ENCODE measurements at regions not wholly inside any gene's neighbourhood (a gene's known extent, or its start where the extent isn't known, plus 50 kb on each side); places are given as distances from the start of the nearest gene placed in this dataset.
"Not testable (repeated sequence)": the region's sequence is repeated elsewhere in the genome, so short reads cannot be mapped to it uniquely, and the experiment has no call there.

DNA sequence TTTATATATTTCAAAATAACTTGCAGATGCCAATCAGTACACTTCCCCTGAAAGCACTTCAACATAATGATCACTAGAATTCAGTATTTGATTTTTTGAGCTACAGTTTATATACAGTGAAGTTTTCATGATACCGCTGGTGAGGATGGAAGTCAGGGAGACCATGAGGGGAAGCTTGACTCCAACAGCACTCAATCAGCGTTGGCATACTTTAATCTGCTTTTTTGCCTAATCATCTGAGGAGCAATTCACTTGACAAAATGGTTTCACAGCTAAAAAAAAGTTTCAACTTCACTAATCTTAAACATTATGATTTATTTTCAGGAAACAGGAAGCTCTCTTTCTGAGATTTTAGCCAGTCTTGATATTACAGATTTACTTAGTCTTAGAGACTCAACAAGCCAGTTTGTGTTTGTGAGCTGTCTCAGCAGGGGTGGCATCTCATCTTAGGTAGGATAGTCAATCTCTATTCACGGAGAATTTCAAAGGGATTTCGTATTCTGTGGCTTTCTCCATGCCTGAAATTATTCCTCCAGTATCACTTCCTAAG, 111.4 kb upstream of the ARRDC3 start:
- Mint-ChIP-seq H3K27me3 (peaks cover 2% of the 10 kb centered on the region), H3K4me3 (no peak overlapping the region)

DNA sequence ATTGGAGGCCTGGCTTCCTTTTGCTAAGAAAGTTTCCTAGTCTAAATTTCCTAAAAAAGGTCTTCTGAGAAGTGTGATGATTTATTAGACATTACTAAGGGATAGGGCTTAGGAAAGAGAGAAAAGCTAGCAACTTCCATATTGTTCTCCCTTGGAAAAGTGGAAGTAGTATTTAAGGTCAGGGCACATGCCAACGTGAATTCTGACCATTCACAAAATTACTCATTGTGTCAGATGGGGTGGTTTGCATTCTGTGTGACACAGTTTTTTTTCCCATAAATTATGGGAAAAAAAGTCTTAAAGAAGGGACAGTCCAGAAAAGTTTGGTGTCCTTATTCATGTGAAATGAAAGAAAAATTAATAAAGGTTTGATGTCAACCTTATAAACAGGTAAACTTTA, 110.0 kb upstream of the ARRDC3 start:
- Mint-ChIP-seq H3K27me3 (peaks cover 4% of the 10 kb centered on the region), H3K36me3 (ENCODE audit: low read depth) (no peaks in the 10 kb centered on the region), H3K4me1 (peaks cover 30% of the 10 kb centered on the region), H3K27ac (no peak overlapping the region), H3K9me3 (no peaks in the 10 kb centered on the region), H3K4me3 (no peak overlapping the region)
- DNase-seq = no peak
- CTCF ChIA-PET = no interaction called here
- POLR2A ChIA-PET = interaction anchor here (1.1 kb wide), 1 partner anchor 110 kb away, joined by 4 read pairs; the partner anchor contains the start of gene ARRDC3

More for the DNA sequence above, 111.4 kb upstream of the ARRDC3 start:
- POLR2A ChIA-PET = interaction anchor here (1.1 kb wide), 1 partner anchor 112 kb away, joined by 3 read pairs; no protein-coding TSS in a partner anchor
- no peak overlapping the region for H3K27ac Mint-ChIP-seq
- no peak for DNase-seq
- no peaks in the 10 kb centered on the region for H3K36me3 Mint-ChIP-seq (ENCODE audit: low read depth)
- H3K4me1 Mint-ChIP-seq = peaks cover 30% of the 10 kb centered on the region
- no peaks in the 10 kb centered on the region for H3K9me3 Mint-ChIP-seq
- CTCF ChIA-PET = interaction anchor here (0.8 kb wide), 1 partner anchor 274 kb away, joined by 3 read pairs; no protein-coding TSS in a partner anchor

- CTCF ChIA-PET = interaction anchor here (0.7 to 1.1 kb wide), 3 partner anchors 9 to 615 kb away, joined by 3 to 4 read pairs (median 4); no protein-coding TSS in a partner anchor
- no peaks in the 10 kb centered on the region for H3K36me3 Mint-ChIP-seq (ENCODE audit: low read depth)
- H3K27me3 Mint-ChIP-seq = peaks cover 4% of the 10 kb centered on the region
- no peak for DNase-seq
- peaks cover 30% of the 10 kb centered on the region for H3K4me1 Mint-ChIP-seq
- no peaks in the 10 kb centered on the region for H3K9me3 Mint-ChIP-seq
- POLR2A ChIA-PET = no interaction called here
- no peak overlapping the region for H3K27ac Mint-ChIP-seq
- no peak overlapping the region for H3K4me3 Mint-ChIP-seq
Measured at GRCh38 chr5:91491229-91491628, 108.1 kb upstream of the ARRDC3 start.

DNA sequence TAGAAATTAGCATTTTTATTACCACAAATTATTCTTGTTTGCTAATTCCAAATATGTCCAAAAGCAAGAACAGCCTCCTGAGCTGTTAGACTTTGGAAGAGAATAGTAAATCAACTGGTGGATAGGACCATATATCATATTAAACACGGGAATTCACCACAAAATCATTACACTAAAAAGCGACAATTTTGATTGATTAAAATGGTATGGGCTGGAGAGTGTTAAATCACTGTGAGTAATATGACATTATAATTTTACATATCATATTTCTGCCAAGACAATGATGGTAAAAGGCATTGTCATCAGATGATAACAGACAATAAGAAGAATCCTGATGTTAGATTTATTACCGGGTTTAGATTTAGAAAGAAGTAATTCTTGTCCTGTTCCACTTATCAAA, 107.2 kb upstream of the ARRDC3 start:
- Mint-ChIP-seq H3K36me3 (ENCODE audit: low read depth) (no peaks in the 10 kb centered on the region), H3K9me3 (no peaks in the 10 kb centered on the region), H3K27ac (no peak overlapping the region), H3K4me3 (no peak overlapping the region), H3K4me1 (peaks cover 30% of the 10 kb centered on the region), H3K27me3 (peaks cover 4% of the 10 kb centered on the region)
- no peak for DNase-seq
- ChIA-PET POLR2A (no interaction called here), CTCF (interaction anchor here (1.2 kb wide), 1 partner anchor 9 kb away, joined by 4 read pairs; no protein-coding TSS in a partner anchor)

DNA sequence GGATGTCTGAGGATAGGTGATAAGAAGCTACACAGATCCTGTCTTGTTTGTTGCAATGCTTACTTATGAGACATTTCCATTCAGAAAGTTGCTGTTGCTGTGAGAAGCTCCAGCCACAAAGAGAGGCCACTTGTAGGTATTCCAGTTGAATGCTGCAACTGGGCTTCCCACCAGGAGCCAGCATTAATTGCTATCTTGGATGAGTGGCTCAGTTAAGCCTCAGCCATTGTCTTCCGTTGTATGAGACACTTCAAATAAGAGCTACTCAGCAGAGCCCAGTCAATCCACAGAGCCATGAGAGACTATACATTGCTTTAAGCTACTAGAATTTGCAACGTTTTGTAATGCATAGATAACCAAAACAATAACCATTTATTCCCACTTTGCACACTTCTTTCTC, 104.3 kb upstream of the ARRDC3 start:
- no peaks in the 10 kb centered on the region for H3K9me3 Mint-ChIP-seq

DNA sequence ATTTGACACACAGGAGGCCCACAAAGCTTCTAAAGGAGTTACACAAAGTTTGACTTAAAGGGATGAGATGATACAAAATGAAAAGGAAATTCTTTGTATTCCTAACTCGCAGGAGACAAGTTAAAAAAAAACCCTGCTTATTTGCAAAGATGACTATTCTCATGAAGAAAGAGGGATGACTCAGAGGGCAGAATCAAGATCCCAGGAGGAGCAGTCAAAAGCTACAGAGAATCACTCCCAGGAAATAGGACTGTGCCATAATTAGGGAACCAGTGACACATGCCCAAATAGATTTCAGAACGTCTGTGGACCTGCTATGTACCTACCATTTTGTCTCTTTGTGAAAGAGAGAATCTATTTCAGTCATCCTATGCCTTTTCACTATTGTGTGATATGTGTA, 103.5 kb upstream of the ARRDC3 start:
- POLR2A ChIA-PET = no interaction called here
- H3K36me3 Mint-ChIP-seq (ENCODE audit: low read depth) = no peaks in the 10 kb centered on the region
- H3K4me3 Mint-ChIP-seq = no peak overlapping the region
- no peak for DNase-seq
- CTCF ChIA-PET = no interaction called here
- peaks cover 7% of the 10 kb centered on the region for H3K4me1 Mint-ChIP-seq
- H3K27me3 Mint-ChIP-seq = peaks cover 4% of the 10 kb centered on the region
- H3K9me3 Mint-ChIP-seq = no peaks in the 10 kb centered on the region
- no peak overlapping the region for H3K27ac Mint-ChIP-seq

More for the DNA sequence above, 104.3 kb upstream of the ARRDC3 start:
- Mint-ChIP-seq H3K27ac (no peak overlapping the region), H3K36me3 (ENCODE audit: low read depth) (no peaks in the 10 kb centered on the region), H3K4me1 (peaks cover 11% of the 10 kb centered on the region), H3K4me3 (no peak overlapping the region), H3K27me3 (peaks cover 4% of the 10 kb centered on the region)
- no peak for DNase-seq
- ChIA-PET CTCF (no interaction called here), POLR2A (no interaction called here)

- Mint-ChIP-seq H3K27ac (no peak overlapping the region), H3K4me1 (no peaks in the 10 kb centered on the region), H3K36me3 (ENCODE audit: low read depth) (no peaks in the 10 kb centered on the region), H3K4me3 (no peak overlapping the region), H3K9me3 (no peaks in the 10 kb centered on the region), H3K27me3 (peaks cover 4% of the 10 kb centered on the region)
- POLR2A ChIA-PET = no interaction called here
- no peak for DNase-seq
- CTCF ChIA-PET = interaction anchor here (2.1 kb wide), 1 partner anchor 14 kb away, joined by 5 read pairs; no protein-coding TSS in a partner anchor
Measured at GRCh38 chr5:91484662-91485061, 101.5 kb upstream of the ARRDC3 start.

DNA sequence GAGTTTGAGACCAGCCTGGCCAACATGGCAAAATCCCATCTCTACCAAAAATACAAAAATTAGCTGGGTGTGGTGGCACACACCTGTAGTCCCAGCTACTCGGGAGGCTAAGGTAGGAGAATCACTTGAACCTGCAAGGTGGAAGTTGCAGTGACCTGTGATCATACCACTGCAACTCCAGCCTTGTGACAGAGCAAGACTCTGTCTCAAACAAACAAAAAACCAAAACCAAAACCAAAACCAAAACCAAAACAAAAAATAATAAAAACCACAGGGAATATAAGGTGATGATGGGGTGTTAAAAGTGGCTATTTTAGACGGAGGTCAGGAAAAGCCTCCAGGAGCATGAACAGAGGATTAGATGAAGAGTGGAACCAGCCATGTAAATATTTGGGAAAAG, 96.3 kb upstream of the ARRDC3 start:
- not testable (repeated sequence) for H3K36me3 Mint-ChIP-seq (ENCODE audit: low read depth); H3K4me3 Mint-ChIP-seq

GRCh38 chr5:91478096-91478495, 95.0 kb upstream of the ARRDC3 start:
- H3K27me3 Mint-ChIP-seq = no peaks in the 10 kb centered on the region
- H3K4me1 Mint-ChIP-seq = peaks cover 4% of the 10 kb centered on the region
- no peaks in the 10 kb centered on the region for H3K9me3 Mint-ChIP-seq
- ChIA-PET CTCF (interaction anchor here (0.5 kb wide), 1 partner anchor 582 kb away, joined by 4 read pairs; no protein-coding TSS in a partner anchor), POLR2A (no interaction called here)
- no peak overlapping the region for H3K27ac Mint-ChIP-seq
- DNase-seq = no peak
- no peak overlapping the region for H3K4me3 Mint-ChIP-seq
- H3K36me3 Mint-ChIP-seq (ENCODE audit: low read depth) = no peaks in the 10 kb centered on the region

More for the DNA sequence above, 96.3 kb upstream of the ARRDC3 start:
- CTCF ChIA-PET, H3K9me3 Mint-ChIP-seq, H3K27me3 Mint-ChIP-seq, DNase-seq, H3K27ac Mint-ChIP-seq, POLR2A ChIA-PET, H3K4me1 Mint-ChIP-seq: not testable (repeated sequence)

- H3K36me3 Mint-ChIP-seq (ENCODE audit: low read depth) = no peaks in the 10 kb centered on the region
- no peaks in the 10 kb centered on the region for H3K27me3 Mint-ChIP-seq
- no peak overlapping the region for H3K27ac Mint-ChIP-seq
- peaks cover 4% of the 10 kb centered on the region for H3K4me1 Mint-ChIP-seq
- DNase-seq = no peak
- CTCF ChIA-PET = no interaction called here
- POLR2A ChIA-PET = no interaction called here
- no peaks in the 10 kb centered on the region for H3K9me3 Mint-ChIP-seq
- no peak overlapping the region for H3K4me3 Mint-ChIP-seq
Measured at GRCh38 chr5:91477408-91477807, 94.3 kb upstream of the ARRDC3 start.

- POLR2A ChIA-PET = no interaction called here
- CTCF ChIA-PET = no interaction called here
Measured at GRCh38 chr5:91474201-91474600, 91.1 kb upstream of the ARRDC3 start.

GRCh38 chr5:91472631-91473030, 89.5 kb upstream of the ARRDC3 start:
- no peak for DNase-seq
- ChIA-PET POLR2A (no interaction called here), CTCF (no interaction called here)
- peaks cover 8% of the 10 kb centered on the region for H3K4me1 Mint-ChIP-seq
- H3K4me3 Mint-ChIP-seq = no peak overlapping the region
- H3K36me3 Mint-ChIP-seq (ENCODE audit: low read depth) = no peaks in the 10 kb centered on the region
- H3K27ac Mint-ChIP-seq = no peak overlapping the region
- no peaks in the 10 kb centered on the region for H3K9me3 Mint-ChIP-seq
- peaks cover 1% of the 10 kb centered on the region for H3K27me3 Mint-ChIP-seq

More at GRCh38 chr5:91474201-91474600, 91.1 kb upstream of the ARRDC3 start:
- H3K4me1 Mint-ChIP-seq = peaks cover 2% of the 10 kb centered on the region
- no peak overlapping the region for H3K4me3 Mint-ChIP-seq
- H3K9me3 Mint-ChIP-seq = no peaks in the 10 kb centered on the region
- no peak overlapping the region for H3K27ac Mint-ChIP-seq
- H3K27me3 Mint-ChIP-seq = no peaks in the 10 kb centered on the region
- H3K36me3 Mint-ChIP-seq (ENCODE audit: low read depth) = no peaks in the 10 kb centered on the region
- no peak for DNase-seq

GRCh38 chr5:91469517-91470165, 86.5 kb upstream of the ARRDC3 start:
- Mint-ChIP-seq H3K27ac (no peak overlapping the region), H3K4me3 (no peak overlapping the region), H3K36me3 (ENCODE audit: low read depth) (no peaks in the 10 kb centered on the region), H3K4me1 (peaks cover 8% of the 10 kb centered on the region), H3K9me3 (no peaks in the 10 kb centered on the region), H3K27me3 (peaks cover 1% of the 10 kb centered on the region)
- CTCF ChIA-PET = no interaction called here
- POLR2A ChIA-PET = no interaction called here
- no peak for DNase-seq
